Mesothelial cell of epicardium (in vitro differentiated cells): ENCODE measurements at regions not wholly inside any gene's neighbourhood (a gene's known extent, or its start where the extent isn't known, plus 50 kb on each side); places are given as distances from the start of the nearest gene placed in this dataset.

Source experiments
- DNase-seq, 2 experiments: peaks; one replicate each; pipeline ENCODE4 v3.0.0; 2021; ENCODE audit warnings: low spot score in 2 of 2; ENCODE audit not compliant: unreplicated experiment in 2 of 2
- H3K27ac Mint-ChIP-seq: 2 replicates; pipeline ENCODE4 v1.8.0; 2021; ENCODE audit warnings: mixed read lengths
- H3K27me3 Mint-ChIP-seq: 2 replicates; pipeline ENCODE4 v1.8.0; 2021; ENCODE audit warnings: low read depth, mixed read lengths
- H3K36me3 Mint-ChIP-seq: 2 replicates; pipeline ENCODE4 v1.8.0; 2021; ENCODE audit warnings: mixed read lengths
- H3K4me1 Mint-ChIP-seq: 2 replicates; pipeline ENCODE4 v1.8.0; 2021; ENCODE audit warnings: mixed read lengths
- H3K4me3 Mint-ChIP-seq: 2 replicates; pipeline ENCODE4 v1.8.0; 2021; ENCODE audit warnings: mild to moderate bottlenecking, moderate library complexity, mixed read lengths
- H3K9me3 Mint-ChIP-seq: 2 replicates; pipeline ENCODE4 v1.8.0; 2021; ENCODE audit warnings: mixed read lengths
- CTCF ChIP-seq: fragments of 200-600 bp; sonication (generic); IDR thresholded peaks from one replicate; pipeline ENCODE4 v1.5.0; 2021; ENCODE audit warnings: antibody characterized with exemption; ENCODE audit not compliant: unreplicated experiment

GRCh38 chr16:85335584-85336491 lies 223.6 kb upstream of the CIBAR2 start:
- no peaks in the 10 kb centered on the region for H3K9me3 Mint-ChIP-seq
- no peak overlapping the region for H3K27ac Mint-ChIP-seq
- no peak for DNase-seq
- H3K36me3 Mint-ChIP-seq: no peaks in the 10 kb centered on the region
- H3K4me3 Mint-ChIP-seq: peak overlapping the region; percentile 43
- peaks cover 38% of the 10 kb centered on the region for H3K4me1 Mint-ChIP-seq
- H3K27me3 Mint-ChIP-seq: peaks cover 7% of the 10 kb centered on the region
- no peak for TF ChIP-seq CTCF

GRCh38 chr16:85337910-85338637 lies 225.8 kb upstream of the CIBAR2 start:
- TF ChIP-seq CTCF: no peak
- Mint-ChIP-seq H3K27ac (no peak overlapping the region), H3K4me1 (peaks cover 46% of the 10 kb centered on the region), H3K4me3 (no peak overlapping the region), H3K9me3 (no peaks in the 10 kb centered on the region), H3K27me3 (peaks cover 7% of the 10 kb centered on the region), H3K36me3 (no peaks in the 10 kb centered on the region)
- no peak for DNase-seq

- Mint-ChIP-seq H3K4me1 (peaks cover 46% of the 10 kb centered on the region), H3K36me3 (no peaks in the 10 kb centered on the region), H3K27ac (no peak overlapping the region), H3K9me3 (no peaks in the 10 kb centered on the region), H3K4me3 (no peak overlapping the region), H3K27me3 (peaks cover 7% of the 10 kb centered on the region)
- no peak for DNase-seq
- TF ChIP-seq CTCF: no peak
Measured at GRCh38 chr16:85338638-85338982, 226.3 kb upstream of the CIBAR2 start.

GRCh38 chr16:85338989-85339685 lies 226.9 kb upstream of the CIBAR2 start:
- no peak overlapping the region for H3K4me3 Mint-ChIP-seq
- no peak for TF ChIP-seq CTCF
- no peaks in the 10 kb centered on the region for H3K9me3 Mint-ChIP-seq
- peaks cover 3% of the 10 kb centered on the region for H3K27me3 Mint-ChIP-seq
- DNase-seq: no peak
- no peaks in the 10 kb centered on the region for H3K36me3 Mint-ChIP-seq
- peaks cover 42% of the 10 kb centered on the region for H3K4me1 Mint-ChIP-seq
- H3K27ac Mint-ChIP-seq: no peak overlapping the region

- DNase-seq: no peak
- no peak overlapping the region for H3K4me3 Mint-ChIP-seq
Measured at GRCh38 chr16:85341972-85342695, 229.9 kb upstream of the CIBAR2 start.

More at GRCh38 chr16:85341972-85342695, 229.9 kb upstream of the CIBAR2 start:
- no peak for TF ChIP-seq CTCF
- Mint-ChIP-seq H3K27me3 (peaks cover 2% of the 10 kb centered on the region), H3K9me3 (no peaks in the 10 kb centered on the region), H3K36me3 (no peaks in the 10 kb centered on the region), H3K27ac (no peak overlapping the region), H3K4me1 (peaks cover 21% of the 10 kb centered on the region)
